ENCODE measurements at regions not wholly inside any gene's neighbourhood (a gene's known extent, or its start where the extent isn't known, plus 50 kb on each side); places are given as distances from the start of the nearest gene placed in this dataset.

DNA sequence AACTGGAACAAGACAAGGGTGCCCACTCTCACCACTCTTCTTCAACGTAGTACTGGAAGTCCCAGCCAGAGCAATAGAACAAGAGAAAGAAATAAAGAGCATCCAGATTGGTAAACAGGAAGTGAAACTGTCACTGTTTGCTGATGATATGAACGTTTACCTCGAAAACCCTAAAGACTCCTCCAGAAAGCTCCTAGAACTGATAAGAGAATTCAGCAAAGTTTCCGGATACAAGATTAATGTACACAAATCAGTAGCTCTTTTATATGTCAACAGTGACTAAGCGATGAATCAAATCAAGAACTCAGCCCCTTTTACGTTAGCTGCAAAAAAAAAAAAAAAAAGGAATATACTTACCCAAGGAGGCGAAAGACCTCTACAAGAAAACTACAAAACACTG, 306.6 kb downstream of the PLK2 start:
- Histone ChIP-seq H3K27ac (ENCODE audit: low read depth, low read length) (no peak overlapping the region), H3K36me3 (ENCODE audit: control insufficient read depth in 3 of 3, insufficient read depth in 3 of 3, low read length in 3 of 3) (no peaks in the 10 kb centered on the region), H3K4me3 (ENCODE audit: low read length in 3 of 3) (no peak overlapping the region), H3K27me3 (ENCODE audit: control insufficient read depth in 3 of 3, insufficient read depth in 3 of 3, low read length in 3 of 3) (no peaks in the 10 kb centered on the region), H3K4me1 (ENCODE audit: control insufficient read depth in 3 of 3, insufficient read depth in 3 of 3, low read length in 3 of 3) (peaks cover 9 to 12% (median 10%) of the 10 kb centered on the region in 3 donors), H3K9me3 (ENCODE audit: control insufficient read depth in 3 of 3, low read length in 3 of 3) (no peaks in the 10 kb centered on the region), H3K9ac (ENCODE audit: low read depth in 1 of 3, low read length in 3 of 3) (no peak overlapping the region)

DNA sequence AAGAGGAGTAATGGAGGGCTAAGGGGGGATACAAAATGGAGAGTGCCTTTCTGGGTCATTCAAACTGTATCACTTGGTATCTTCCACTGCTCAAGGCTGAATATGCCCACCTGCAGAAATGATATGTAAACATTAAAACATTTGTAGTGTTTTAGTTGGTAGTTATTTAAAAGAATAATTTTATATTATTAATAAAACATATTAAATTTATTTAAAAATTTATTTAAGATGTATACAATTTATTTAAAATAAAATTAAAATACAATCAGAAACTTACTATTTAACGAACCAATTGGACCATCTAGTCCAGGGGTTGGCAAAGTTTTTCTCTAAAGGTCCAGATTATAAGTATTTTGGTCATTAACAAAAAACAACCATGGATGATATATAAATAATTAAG, 308.5 kb downstream of the PLK2 start:
- Histone ChIP-seq H3K27ac (ENCODE audit: low read depth, low read length) (no peak overlapping the region), H3K36me3 (ENCODE audit: control insufficient read depth in 3 of 3, insufficient read depth in 3 of 3, low read length in 3 of 3) (no peaks in the 10 kb centered on the region), H3K27me3 (ENCODE audit: control insufficient read depth in 3 of 3, insufficient read depth in 3 of 3, low read length in 3 of 3) (no peaks in the 10 kb centered on the region), H3K4me1 (ENCODE audit: control insufficient read depth in 3 of 3, insufficient read depth in 3 of 3, low read length in 3 of 3) (peaks cover 4 to 5% (median 5%) of the 10 kb centered on the region in 3 donors), H3K9ac (ENCODE audit: low read depth in 1 of 3, low read length in 3 of 3) (no peak overlapping the region), H3K4me3 (ENCODE audit: low read length in 3 of 3) (no peak overlapping the region), H3K9me3 (ENCODE audit: control insufficient read depth in 3 of 3, low read length in 3 of 3) (no peaks in the 10 kb centered on the region)

DNA sequence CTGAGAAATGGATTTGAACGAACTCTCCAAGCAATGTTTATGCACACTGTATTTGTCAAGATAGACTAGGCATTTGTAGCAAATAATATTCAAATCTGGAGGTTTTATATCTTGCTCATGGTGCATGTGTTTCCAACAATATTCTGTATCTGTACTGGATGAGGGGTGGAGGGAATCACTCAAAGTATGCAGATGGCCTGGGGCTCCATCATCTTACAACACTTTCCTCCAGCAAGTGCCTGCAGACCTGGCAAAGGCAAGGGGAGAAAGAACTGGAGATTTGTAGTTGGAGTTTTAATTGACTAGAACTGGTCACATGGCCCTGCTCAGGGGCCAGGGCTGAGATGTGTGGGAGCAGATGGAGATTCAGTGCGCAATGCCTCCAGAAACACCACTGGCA, 309.0 kb downstream of the PLK2 start:
- no peaks in the 10 kb centered on the region for H3K36me3 ChIP-seq (ENCODE audit: control insufficient read depth in 3 of 3, insufficient read depth in 3 of 3, low read length in 3 of 3)
- peaks cover 0 to under 1% (median 0%) of the 10 kb centered on the region in 3 donors for H3K4me1 ChIP-seq (ENCODE audit: control insufficient read depth in 3 of 3, insufficient read depth in 3 of 3, low read length in 3 of 3)

DNA sequence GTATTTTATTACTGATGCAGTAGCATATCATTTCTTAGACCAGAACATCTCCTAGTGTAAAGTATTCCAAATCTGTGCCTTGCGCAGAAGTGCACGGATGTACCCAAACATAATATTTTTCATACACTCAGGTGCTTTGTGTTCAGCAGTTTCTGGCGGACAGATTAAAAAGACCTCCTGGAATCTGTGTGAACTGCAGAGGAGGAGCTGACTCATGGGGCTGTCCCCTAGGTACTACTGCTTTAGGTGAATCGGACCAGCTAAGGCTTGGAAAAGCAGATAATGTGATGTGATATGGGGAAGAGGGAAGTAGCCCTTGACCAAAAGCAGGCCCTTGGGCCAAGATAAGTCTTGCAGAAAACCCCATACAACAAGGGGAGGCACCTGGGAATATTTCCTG, 310.1 kb downstream of the PLK2 start:
- Histone ChIP-seq H3K9ac (ENCODE audit: low read depth in 1 of 3, low read length in 3 of 3) (no peak overlapping the region), H3K9me3 (ENCODE audit: control insufficient read depth in 3 of 3, low read length in 3 of 3) (no peaks in the 10 kb centered on the region)

More for the DNA sequence above, 309.0 kb downstream of the PLK2 start:
- Histone ChIP-seq H3K4me3 (ENCODE audit: low read length in 3 of 3) (no peak overlapping the region), H3K9ac (ENCODE audit: low read depth in 1 of 3, low read length in 3 of 3) (no peak overlapping the region), H3K9me3 (ENCODE audit: control insufficient read depth in 3 of 3, low read length in 3 of 3) (no peaks in the 10 kb centered on the region), H3K27ac (ENCODE audit: low read depth, low read length) (no peak overlapping the region), H3K27me3 (ENCODE audit: control insufficient read depth in 3 of 3, insufficient read depth in 3 of 3, low read length in 3 of 3) (no peaks in the 10 kb centered on the region)

DNA sequence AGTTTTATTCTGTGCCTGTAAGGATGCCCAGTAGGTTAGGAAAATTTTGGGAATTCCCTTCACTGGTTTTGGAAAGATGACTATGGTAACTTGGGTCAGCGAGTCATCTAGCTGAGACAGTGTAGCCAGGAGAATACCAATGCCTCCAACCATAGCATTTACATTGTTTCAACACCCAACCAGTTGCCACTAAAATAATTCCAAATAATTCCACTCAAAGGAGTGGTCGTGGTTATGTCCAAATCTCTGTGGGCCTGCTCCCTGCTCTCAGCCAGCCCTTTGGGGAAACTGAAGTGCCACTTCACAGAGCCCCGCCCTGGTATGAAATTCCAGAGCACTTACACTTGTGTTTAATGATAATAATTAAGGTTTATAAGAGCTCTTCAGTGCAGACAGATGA, 310.5 kb downstream of the PLK2 start:
- Histone ChIP-seq H3K4me3 (ENCODE audit: low read length in 3 of 3) (no peak overlapping the region), H3K4me1 (ENCODE audit: control insufficient read depth in 3 of 3, insufficient read depth in 3 of 3, low read length in 3 of 3) (no peaks in the 10 kb centered on the region), H3K27ac (ENCODE audit: low read depth, low read length) (no peak overlapping the region), H3K36me3 (ENCODE audit: control insufficient read depth in 3 of 3, insufficient read depth in 3 of 3, low read length in 3 of 3) (no peaks in the 10 kb centered on the region), H3K9ac (ENCODE audit: low read depth in 1 of 3, low read length in 3 of 3) (no peak overlapping the region), H3K9me3 (ENCODE audit: control insufficient read depth in 3 of 3, low read length in 3 of 3) (no peaks in the 10 kb centered on the region), H3K27me3 (ENCODE audit: control insufficient read depth in 3 of 3, insufficient read depth in 3 of 3, low read length in 3 of 3) (no peaks in the 10 kb centered on the region)

More for the DNA sequence above, 310.1 kb downstream of the PLK2 start:
- H3K4me1 ChIP-seq (ENCODE audit: control insufficient read depth in 3 of 3, insufficient read depth in 3 of 3, low read length in 3 of 3) = no peaks in the 10 kb centered on the region
- H3K27ac ChIP-seq (ENCODE audit: low read depth, low read length) = no peak overlapping the region
- H3K36me3 ChIP-seq (ENCODE audit: control insufficient read depth in 3 of 3, insufficient read depth in 3 of 3, low read length in 3 of 3) = no peaks in the 10 kb centered on the region
- no peak overlapping the region for H3K4me3 ChIP-seq (ENCODE audit: low read length in 3 of 3)
- H3K27me3 ChIP-seq (ENCODE audit: control insufficient read depth in 3 of 3, insufficient read depth in 3 of 3, low read length in 3 of 3) = no peaks in the 10 kb centered on the region

DNA sequence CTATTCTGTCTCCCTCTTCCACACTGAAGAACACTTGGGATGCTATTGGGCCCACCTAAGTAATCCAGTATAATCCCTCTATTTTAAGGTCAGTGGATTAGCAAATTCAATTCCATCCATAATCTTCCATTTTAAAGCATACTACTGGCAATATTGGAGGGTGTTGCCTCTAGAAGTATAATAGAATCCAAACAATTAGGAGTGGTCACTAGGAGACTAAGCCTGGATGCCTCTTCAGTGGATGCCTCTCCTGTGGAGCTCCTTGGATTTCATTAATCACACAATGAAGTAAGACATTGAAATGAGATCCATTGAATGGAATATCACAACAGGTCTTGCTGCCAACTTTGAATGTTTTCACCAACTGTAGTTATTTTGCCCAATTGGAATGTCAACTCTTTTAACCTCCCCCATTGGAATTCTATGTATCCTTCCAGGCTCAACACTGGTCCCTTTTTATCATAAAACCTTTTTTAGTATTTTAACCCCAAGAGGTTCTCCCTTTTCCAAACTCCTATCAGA, 311.6 kb downstream of the PLK2 start:
- no peak overlapping the region for H3K9ac ChIP-seq (ENCODE audit: low read depth in 1 of 3, low read length in 3 of 3)
- no peak overlapping the region for H3K27ac ChIP-seq (ENCODE audit: low read depth, low read length)
- no peak overlapping the region for H3K4me3 ChIP-seq (ENCODE audit: low read length in 3 of 3)
- H3K9me3 ChIP-seq (ENCODE audit: control insufficient read depth in 3 of 3, low read length in 3 of 3) = no peaks in the 10 kb centered on the region
- no peaks in the 10 kb centered on the region for H3K36me3 ChIP-seq (ENCODE audit: control insufficient read depth in 3 of 3, insufficient read depth in 3 of 3, low read length in 3 of 3)
- H3K4me1 ChIP-seq (ENCODE audit: control insufficient read depth in 3 of 3, insufficient read depth in 3 of 3, low read length in 3 of 3) = no peaks in the 10 kb centered on the region
- H3K27me3 ChIP-seq (ENCODE audit: control insufficient read depth in 3 of 3, insufficient read depth in 3 of 3, low read length in 3 of 3) = no peaks in the 10 kb centered on the region

DNA sequence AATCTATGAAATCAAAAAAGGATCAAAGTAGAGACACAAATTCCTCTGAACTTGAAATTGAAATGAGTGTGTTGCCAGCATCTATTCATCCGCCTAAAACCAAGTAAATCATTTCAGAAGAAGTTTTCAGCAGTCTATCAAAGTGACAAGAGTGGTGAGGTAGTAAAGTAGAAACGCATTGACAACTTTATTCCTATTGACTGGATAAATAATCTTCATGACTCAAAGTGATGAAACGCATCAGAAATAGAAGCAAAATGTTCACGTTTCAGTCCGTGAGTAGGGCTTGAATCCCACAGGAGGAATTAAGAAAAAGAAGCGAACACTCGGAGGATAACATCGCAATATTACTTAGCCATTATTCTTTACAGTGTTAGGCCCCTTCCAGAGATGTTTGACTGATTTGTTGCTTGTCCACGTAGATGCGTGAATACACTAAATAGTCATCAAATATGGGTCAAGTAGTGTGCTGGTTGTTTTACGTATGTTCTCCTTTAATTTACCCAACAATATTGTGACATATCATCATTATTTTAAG, 314.4 kb downstream of the PLK2 start:
- Histone ChIP-seq H3K36me3 (ENCODE audit: control insufficient read depth in 3 of 3, insufficient read depth in 3 of 3, low read length in 3 of 3) (no peaks in the 10 kb centered on the region), H3K4me1 (ENCODE audit: control insufficient read depth in 3 of 3, insufficient read depth in 3 of 3, low read length in 3 of 3) (no peaks in the 10 kb centered on the region), H3K9ac (ENCODE audit: low read depth in 1 of 3, low read length in 3 of 3) (no peak overlapping the region), H3K27ac (ENCODE audit: low read depth, low read length) (no peak overlapping the region), H3K27me3 (ENCODE audit: control insufficient read depth in 3 of 3, insufficient read depth in 3 of 3, low read length in 3 of 3) (no peaks in the 10 kb centered on the region), H3K9me3 (ENCODE audit: control insufficient read depth in 3 of 3, low read length in 3 of 3) (no peaks in the 10 kb centered on the region), H3K4me3 (ENCODE audit: low read length in 3 of 3) (no peak overlapping the region)

DNA sequence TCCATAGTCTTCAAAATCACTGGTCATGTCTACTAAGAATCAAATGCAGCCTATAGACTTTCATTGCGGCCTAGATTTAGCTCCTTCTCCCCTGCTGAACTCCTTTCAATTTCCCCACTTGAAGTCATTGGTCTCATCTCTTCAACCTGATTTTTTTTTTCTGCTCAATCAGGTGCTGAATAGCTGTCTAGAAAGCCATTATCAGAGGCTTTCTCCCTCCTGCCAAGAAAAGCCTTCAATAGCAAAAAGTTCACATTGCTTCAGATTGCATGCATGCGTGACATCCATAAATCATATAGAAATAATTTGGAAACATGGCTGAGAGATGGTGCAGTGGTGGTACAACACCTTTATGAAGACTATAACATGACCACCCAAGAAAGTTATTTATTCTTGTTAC, 316.2 kb downstream of the PLK2 start:
- Histone ChIP-seq H3K27me3 (ENCODE audit: control insufficient read depth in 3 of 3, insufficient read depth in 3 of 3, low read length in 3 of 3) (no peaks in the 10 kb centered on the region), H3K4me1 (ENCODE audit: control insufficient read depth in 3 of 3, insufficient read depth in 3 of 3, low read length in 3 of 3) (no peaks in the 10 kb centered on the region), H3K4me3 (ENCODE audit: low read length in 3 of 3) (no peak overlapping the region), H3K9me3 (ENCODE audit: control insufficient read depth in 3 of 3, low read length in 3 of 3) (no peaks in the 10 kb centered on the region), H3K27ac (ENCODE audit: low read depth, low read length) (no peak overlapping the region), H3K9ac (ENCODE audit: low read depth in 1 of 3, low read length in 3 of 3) (no peak overlapping the region), H3K36me3 (ENCODE audit: control insufficient read depth in 3 of 3, insufficient read depth in 3 of 3, low read length in 3 of 3) (no peaks in the 10 kb centered on the region)

DNA sequence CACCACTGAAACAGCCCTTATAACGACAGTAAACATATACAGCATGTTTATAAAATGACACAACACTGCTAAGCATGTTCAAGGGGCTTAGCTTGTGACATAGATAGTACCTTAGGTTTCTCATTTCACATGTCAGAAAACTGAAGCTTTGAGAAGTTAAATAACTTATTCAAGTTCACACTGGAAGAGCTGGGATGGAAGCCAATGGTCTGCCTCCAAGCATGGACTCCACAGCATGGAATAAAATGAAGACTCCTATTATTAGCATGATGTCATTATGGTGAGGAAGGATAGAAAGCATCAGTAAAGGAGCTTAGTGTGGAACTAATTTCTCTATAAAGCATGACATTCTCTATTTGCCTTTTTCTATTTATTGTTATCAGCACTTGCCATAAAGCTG, 316.7 kb downstream of the PLK2 start:
- no peak overlapping the region for H3K9ac ChIP-seq (ENCODE audit: low read depth in 1 of 3, low read length in 3 of 3)
- H3K4me1 ChIP-seq (ENCODE audit: control insufficient read depth in 3 of 3, insufficient read depth in 3 of 3, low read length in 3 of 3) = no peaks in the 10 kb centered on the region
- H3K4me3 ChIP-seq (ENCODE audit: low read length in 3 of 3) = no peak overlapping the region
- no peaks in the 10 kb centered on the region for H3K27me3 ChIP-seq (ENCODE audit: control insufficient read depth in 3 of 3, insufficient read depth in 3 of 3, low read length in 3 of 3)
- no peaks in the 10 kb centered on the region for H3K9me3 ChIP-seq (ENCODE audit: control insufficient read depth in 3 of 3, low read length in 3 of 3)
- H3K36me3 ChIP-seq (ENCODE audit: control insufficient read depth in 3 of 3, insufficient read depth in 3 of 3, low read length in 3 of 3) = no peaks in the 10 kb centered on the region
- no peak overlapping the region for H3K27ac ChIP-seq (ENCODE audit: low read depth, low read length)

DNA sequence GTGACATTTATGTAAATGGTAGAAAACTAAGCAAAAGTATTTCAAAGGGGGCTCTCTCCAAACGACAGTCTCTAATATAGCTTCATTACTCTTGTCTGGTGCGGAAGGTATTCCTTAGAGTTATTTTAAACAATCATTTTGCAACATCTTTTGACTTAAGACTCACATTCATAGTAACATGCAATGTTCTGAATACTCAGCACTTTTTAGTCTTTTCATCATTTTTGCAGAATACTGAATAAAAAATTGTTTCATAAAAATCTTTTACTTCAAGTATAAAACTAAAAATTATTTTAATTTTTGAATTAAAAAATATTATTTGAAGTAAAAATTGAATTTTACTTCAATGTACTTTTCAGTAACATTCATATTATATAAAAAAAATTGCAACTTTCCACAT, 321.1 kb downstream of the PLK2 start:
- Histone ChIP-seq H3K9me3 (ENCODE audit: control insufficient read depth in 3 of 3, low read length in 3 of 3) (no peaks in the 10 kb centered on the region), H3K36me3 (ENCODE audit: control insufficient read depth in 3 of 3, insufficient read depth in 3 of 3, low read length in 3 of 3) (no peaks in the 10 kb centered on the region), H3K27me3 (ENCODE audit: control insufficient read depth in 3 of 3, insufficient read depth in 3 of 3, low read length in 3 of 3) (no peaks in the 10 kb centered on the region), H3K27ac (ENCODE audit: low read depth, low read length) (no peak overlapping the region), H3K4me1 (ENCODE audit: control insufficient read depth in 3 of 3, insufficient read depth in 3 of 3, low read length in 3 of 3) (peaks cover 0 to 3% (median under 1%) of the 10 kb centered on the region in 3 donors), H3K4me3 (ENCODE audit: low read length in 3 of 3) (no peak overlapping the region), H3K9ac (ENCODE audit: low read depth in 1 of 3, low read length in 3 of 3) (no peak overlapping the region)

Data from skeletal muscle tissue (tissue), 3 donors.